ENCODE measurements at regions not wholly inside any gene's neighbourhood (a gene's known extent, or its start where the extent isn't known, plus 50 kb on each side); places are given as distances from the start of the nearest gene placed in this dataset.

- ATAC-seq (no peak), DNase-seq (no peak)
- no peaks in the 10 kb centered on the region for H3K4me1 ChIP-seq (ENCODE audit: control insufficient read depth, insufficient read depth, low read length)
- H3K4me1 Mint-ChIP-seq = no peaks in the 10 kb centered on the region
- no peaks in the 10 kb centered on the region for H3K36me3 Mint-ChIP-seq
- no peak overlapping the region for H3K4me3 ChIP-seq (ENCODE audit: low read length)
- H3K27me3 ChIP-seq (ENCODE audit: control insufficient read depth, insufficient read depth, low read length) = no peaks in the 10 kb centered on the region
- no peaks in the 10 kb centered on the region for H3K9me3 ChIP-seq (ENCODE audit: control insufficient read depth, insufficient read depth, low read length)
- no peaks in the 10 kb centered on the region for H3K36me3 ChIP-seq (ENCODE audit: control insufficient read depth, insufficient read depth, low read length)
- H3K4me3 Mint-ChIP-seq = no peak overlapping the region
- H3K27ac ChIP-seq (ENCODE audit: low read length) = no peak overlapping the region
- H3K27me3 Mint-ChIP-seq (ENCODE audit: low read depth in 2 of 2) = no peaks in the 10 kb centered on the region
- no peak overlapping the region for H3K27ac Mint-ChIP-seq
- intact Hi-C loops (cut with micrococcal nuclease) = no loop called here
- TF ChIP-seq CTCF (IDR thresholded peaks at IDR 0.05) = no peak
- no peaks in the 10 kb centered on the region for H3K9me3 Mint-ChIP-seq
- 55% methylated on average over 2 of the region's 2 CpGs for WGBS (ENCODE audit: insufficient coverage)
These were observed 1262.2 kb downstream of the EFNA5 start for GRCh38 chr5:106408570-106408969.

- Mint-ChIP-seq H3K27me3 (ENCODE audit: low read depth in 2 of 2) (no peaks in the 10 kb centered on the region), H3K4me1 (no peaks in the 10 kb centered on the region), H3K27ac (no peak overlapping the region), H3K36me3 (no peaks in the 10 kb centered on the region), H3K4me3 (no peak overlapping the region), H3K9me3 (no peaks in the 10 kb centered on the region)
- no peak for TF ChIP-seq CTCF (IDR thresholded peaks at IDR 0.05)
- no peaks in the 10 kb centered on the region for H3K9me3 ChIP-seq (ENCODE audit: control insufficient read depth, insufficient read depth, low read length)
- ATAC-seq (no peak), DNase-seq (no peak)
- H3K27me3 ChIP-seq (ENCODE audit: control insufficient read depth, insufficient read depth, low read length) = no peaks in the 10 kb centered on the region
- no peak overlapping the region for H3K27ac ChIP-seq (ENCODE audit: low read length)
- no peaks in the 10 kb centered on the region for H3K4me1 ChIP-seq (ENCODE audit: control insufficient read depth, insufficient read depth, low read length)
- intact Hi-C loops (cut with micrococcal nuclease) = no loop called here
- no peaks in the 10 kb centered on the region for H3K36me3 ChIP-seq (ENCODE audit: control insufficient read depth, insufficient read depth, low read length)
- no CpG with 5 or more reads among the region's 1 CpG for WGBS (ENCODE audit: insufficient coverage)
- no peak overlapping the region for H3K4me3 ChIP-seq (ENCODE audit: low read length)
These were observed 1262.6 kb downstream of the EFNA5 start for GRCh38 chr5:106408141-106408540.

- Mint-ChIP-seq H3K27me3 (ENCODE audit: low read depth in 2 of 2) (no peaks in the 10 kb centered on the region), H3K27ac (no peak overlapping the region), H3K4me1 (no peaks in the 10 kb centered on the region), H3K36me3 (no peaks in the 10 kb centered on the region), H3K4me3 (no peak overlapping the region), H3K9me3 (peaks cover 3 to 4% of the 10 kb centered on the region in 2 donors)
- ATAC-seq = no peak
- TF ChIP-seq CTCF (IDR thresholded peaks at IDR 0.05) = no peak
- Histone ChIP-seq H3K9me3 (ENCODE audit: control insufficient read depth, insufficient read depth, low read length) (no peaks in the 10 kb centered on the region), H3K36me3 (ENCODE audit: control insufficient read depth, insufficient read depth, low read length) (no peaks in the 10 kb centered on the region), H3K4me3 (ENCODE audit: low read length) (no peak overlapping the region), H3K4me1 (ENCODE audit: control insufficient read depth, insufficient read depth, low read length) (no peaks in the 10 kb centered on the region), H3K27ac (ENCODE audit: low read length) (no peak overlapping the region), H3K27me3 (ENCODE audit: control insufficient read depth, insufficient read depth, low read length) (no peaks in the 10 kb centered on the region)
- WGBS (ENCODE audit: insufficient coverage) = 20% methylated on average over 1 of the region's 2 CpGs
- no peak for DNase-seq
- intact Hi-C loops (cut with micrococcal nuclease) = no loop called here
These were observed 1269.2 kb downstream of the EFNA5 start for GRCh38 chr5:106401561-106401960.

GRCh38 chr5:106399391-106399790, 1271.3 kb downstream of the EFNA5 start:
- H3K4me3 ChIP-seq (ENCODE audit: low read length) = no peak overlapping the region
- no peaks in the 10 kb centered on the region for H3K36me3 Mint-ChIP-seq
- H3K4me3 Mint-ChIP-seq = no peak overlapping the region
- intact Hi-C loops (cut with micrococcal nuclease) = no loop called here
- H3K27me3 ChIP-seq (ENCODE audit: control insufficient read depth, insufficient read depth, low read length) = no peaks in the 10 kb centered on the region
- no peaks in the 10 kb centered on the region for H3K4me1 Mint-ChIP-seq
- DNase-seq (no peak), ATAC-seq (no peak)
- peaks cover 3 to 8% of the 10 kb centered on the region in 2 donors for H3K9me3 Mint-ChIP-seq
- H3K9me3 ChIP-seq (ENCODE audit: control insufficient read depth, insufficient read depth, low read length) = no peaks in the 10 kb centered on the region
- no CpG with 5 or more reads among the region's 1 CpG for WGBS (ENCODE audit: insufficient coverage)
- no peak overlapping the region for H3K27ac ChIP-seq (ENCODE audit: low read length)
- no peak for TF ChIP-seq CTCF (IDR thresholded peaks at IDR 0.05)
- no peaks in the 10 kb centered on the region for H3K4me1 ChIP-seq (ENCODE audit: control insufficient read depth, insufficient read depth, low read length)
- no peaks in the 10 kb centered on the region for H3K27me3 Mint-ChIP-seq (ENCODE audit: low read depth in 2 of 2)
- H3K27ac Mint-ChIP-seq = no peak overlapping the region
- no peaks in the 10 kb centered on the region for H3K36me3 ChIP-seq (ENCODE audit: control insufficient read depth, insufficient read depth, low read length)

All from natural killer cell (primary cell).